ENCODE measurements at regions not wholly inside any gene's neighbourhood (a gene's known extent, or its start where the extent isn't known, plus 50 kb on each side); places are given as distances from the start of the nearest gene placed in this dataset.

GRCh38 chr4:29805916-29806480 lies 914.2 kb upstream of the PCDH7 start:
- Histone ChIP-seq H3K36me3 (ENCODE audit: insufficient read depth, low read length) (no peaks in the 10 kb centered on the region), H3K27ac (ENCODE audit: low read depth, low read length) (no peak overlapping the region), H3K4me1 (ENCODE audit: insufficient read depth, low read length) (no peaks in the 10 kb centered on the region), H3K9me3 (ENCODE audit: control insufficient read depth in 1 of 2, low read length in 2 of 2) (no peaks in the 10 kb centered on the region), H3K27me3 (ENCODE audit: insufficient read depth, low read length) (no peaks in the 10 kb centered on the region), H3K4me3 (ENCODE audit: low read length in 2 of 2) (no peak overlapping the region)
- CTCF ChIA-PET (ENCODE audit: partially characterized antibody): no interaction called here
- intact Hi-C loops (cut with micrococcal nuclease): no loop called here
- Mint-ChIP-seq H3K27me3 (no peaks in the 10 kb centered on the region), H3K4me3 (no peak overlapping the region), H3K36me3 (no peaks in the 10 kb centered on the region), H3K4me1 (no peaks in the 10 kb centered on the region), H3K9me3 (peaks cover 0 to 21% (median 13%) of the 10 kb centered on the region in 8 donors), H3K27ac (no peak overlapping the region)
- no peak for DNase-seq
- POLR2A ChIA-PET (ENCODE audit: partially characterized antibody): no interaction called here

GRCh38 chr4:29817961-29818360 lies 902.2 kb upstream of the PCDH7 start:
- Mint-ChIP-seq H3K4me3 (no peak overlapping the region), H3K27me3 (no peaks in the 10 kb centered on the region), H3K4me1 (no peaks in the 10 kb centered on the region), H3K9me3 (peaks cover 2 to 26% (median 12%) of the 10 kb centered on the region in 8 donors), H3K27ac (no peak overlapping the region), H3K36me3 (no peaks in the 10 kb centered on the region)
- H3K9me3 ChIP-seq (ENCODE audit: control insufficient read depth in 1 of 2, low read length in 2 of 2): no peaks in the 10 kb centered on the region
- intact Hi-C loops (cut with micrococcal nuclease): no loop called here
- no peak for DNase-seq
- H3K4me3 ChIP-seq (ENCODE audit: low read length in 2 of 2): no peak overlapping the region
- ChIA-PET POLR2A (ENCODE audit: partially characterized antibody) (no interaction called here), CTCF (ENCODE audit: partially characterized antibody) (no interaction called here)
- H3K4me1 ChIP-seq (ENCODE audit: insufficient read depth, low read length): no peaks in the 10 kb centered on the region
- no peak overlapping the region for H3K27ac ChIP-seq (ENCODE audit: low read depth, low read length)
- H3K27me3 ChIP-seq (ENCODE audit: insufficient read depth, low read length): no peaks in the 10 kb centered on the region
- H3K36me3 ChIP-seq (ENCODE audit: insufficient read depth, low read length): no peaks in the 10 kb centered on the region

DNA sequence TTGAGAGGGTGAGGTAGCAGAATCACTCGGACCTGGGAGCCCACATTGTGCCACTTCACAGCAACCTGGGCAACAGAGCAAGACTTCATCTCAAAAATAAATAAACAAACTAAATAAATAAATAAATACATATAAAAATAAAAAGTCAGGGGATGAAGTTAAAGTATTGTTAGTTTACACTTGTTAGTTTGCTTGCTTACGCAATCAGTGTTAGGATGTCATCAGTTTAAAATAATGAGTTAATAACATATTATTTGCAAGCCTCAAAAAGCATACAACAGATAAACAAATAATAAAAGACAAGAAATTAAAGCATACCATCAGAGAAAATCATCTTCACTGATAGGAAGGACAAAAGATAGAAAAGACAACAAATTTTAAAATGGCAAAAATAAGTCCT lies 891.1 kb upstream of the PCDH7 start:
- intact Hi-C loops (cut with micrococcal nuclease): no loop called here

DNA sequence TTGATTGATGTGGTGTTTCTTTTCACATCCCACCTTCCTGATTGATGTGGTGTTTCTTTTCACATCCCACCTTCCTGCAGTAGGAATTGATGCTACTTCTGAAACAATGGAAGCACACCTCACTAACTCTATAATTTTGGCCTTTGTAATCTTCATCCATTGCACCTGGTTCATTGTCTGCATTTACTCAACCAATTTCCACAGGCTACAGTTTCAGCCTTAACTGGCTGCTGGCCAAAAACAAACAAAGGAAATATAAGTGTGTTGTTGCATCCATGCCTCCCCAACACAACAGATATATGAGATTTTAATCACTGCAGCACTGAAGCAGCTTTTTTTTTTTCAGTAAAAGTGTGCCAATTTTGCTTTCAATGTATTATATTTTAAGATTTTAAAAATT lies 867.6 kb upstream of the PCDH7 start:
- H3K4me3 ChIP-seq (ENCODE audit: low read length in 2 of 2): no peak overlapping the region
- Mint-ChIP-seq H3K9me3 (peaks cover 0 to 39% (median 10%) of the 10 kb centered on the region in 8 donors), H3K27me3 (no peaks in the 10 kb centered on the region), H3K36me3 (no peaks in the 10 kb centered on the region), H3K4me1 (no peaks in the 10 kb centered on the region), H3K27ac (no peak overlapping the region), H3K4me3 (no peak overlapping the region)
- no peak for DNase-seq
- no peaks in the 10 kb centered on the region for H3K36me3 ChIP-seq (ENCODE audit: insufficient read depth, low read length)
- H3K4me1 ChIP-seq (ENCODE audit: insufficient read depth, low read length): no peaks in the 10 kb centered on the region
- no peaks in the 10 kb centered on the region for H3K9me3 ChIP-seq (ENCODE audit: control insufficient read depth in 1 of 2, low read length in 2 of 2)
- no peaks in the 10 kb centered on the region for H3K27me3 ChIP-seq (ENCODE audit: insufficient read depth, low read length)
- intact Hi-C loops (cut with micrococcal nuclease): no loop called here
- ChIA-PET CTCF (ENCODE audit: partially characterized antibody) (no interaction called here), POLR2A (ENCODE audit: partially characterized antibody) (no interaction called here)
- H3K27ac ChIP-seq (ENCODE audit: low read depth, low read length): no peak overlapping the region

More for the DNA sequence above, 891.1 kb upstream of the PCDH7 start:
- H3K27me3 Mint-ChIP-seq: no peaks in the 10 kb centered on the region
- no peak overlapping the region for H3K4me3 Mint-ChIP-seq
- no peaks in the 10 kb centered on the region for H3K36me3 ChIP-seq (ENCODE audit: insufficient read depth, low read length)
- POLR2A ChIA-PET (ENCODE audit: partially characterized antibody): no interaction called here
- H3K4me3 ChIP-seq (ENCODE audit: low read length in 2 of 2): no peak overlapping the region
- no peaks in the 10 kb centered on the region for H3K4me1 ChIP-seq (ENCODE audit: insufficient read depth, low read length)
- H3K27me3 ChIP-seq (ENCODE audit: insufficient read depth, low read length): no peaks in the 10 kb centered on the region
- H3K27ac ChIP-seq (ENCODE audit: low read depth, low read length): no peak overlapping the region
- no peaks in the 10 kb centered on the region for H3K4me1 Mint-ChIP-seq
- H3K27ac Mint-ChIP-seq: no peak overlapping the region
- no peaks in the 10 kb centered on the region for H3K36me3 Mint-ChIP-seq
- H3K9me3 ChIP-seq (ENCODE audit: control insufficient read depth in 1 of 2, low read length in 2 of 2): peaks cover 0 to 3% of the 10 kb centered on the region in 2 donors
- H3K9me3 Mint-ChIP-seq: peaks cover 2 to 17% (median 7%) of the 10 kb centered on the region in 8 donors
- CTCF ChIA-PET (ENCODE audit: partially characterized antibody): no interaction called here
- DNase-seq: no peak

- Histone ChIP-seq H3K4me3 (ENCODE audit: low read length in 2 of 2) (no peak overlapping the region), H3K27ac (ENCODE audit: low read depth, low read length) (no peak overlapping the region), H3K36me3 (ENCODE audit: insufficient read depth, low read length) (no peaks in the 10 kb centered on the region), H3K9me3 (ENCODE audit: control insufficient read depth in 1 of 2, low read length in 2 of 2) (peaks cover 0 to 6% of the 10 kb centered on the region in 2 donors), H3K4me1 (ENCODE audit: insufficient read depth, low read length) (no peaks in the 10 kb centered on the region), H3K27me3 (ENCODE audit: insufficient read depth, low read length) (no peaks in the 10 kb centered on the region)
- Mint-ChIP-seq H3K9me3 (peaks cover 0 to 41% (median 13%) of the 10 kb centered on the region in 8 donors), H3K4me3 (no peak overlapping the region), H3K4me1 (no peaks in the 10 kb centered on the region), H3K27me3 (no peaks in the 10 kb centered on the region), H3K36me3 (no peaks in the 10 kb centered on the region), H3K27ac (no peak overlapping the region)
- DNase-seq: no peak
- intact Hi-C loops (cut with micrococcal nuclease): no loop called here
- CTCF ChIA-PET (ENCODE audit: partially characterized antibody): no interaction called here
- POLR2A ChIA-PET (ENCODE audit: partially characterized antibody): no interaction called here
These were observed 866.3 kb upstream of the PCDH7 start for GRCh38 chr4:29853833-29854232.

DNA sequence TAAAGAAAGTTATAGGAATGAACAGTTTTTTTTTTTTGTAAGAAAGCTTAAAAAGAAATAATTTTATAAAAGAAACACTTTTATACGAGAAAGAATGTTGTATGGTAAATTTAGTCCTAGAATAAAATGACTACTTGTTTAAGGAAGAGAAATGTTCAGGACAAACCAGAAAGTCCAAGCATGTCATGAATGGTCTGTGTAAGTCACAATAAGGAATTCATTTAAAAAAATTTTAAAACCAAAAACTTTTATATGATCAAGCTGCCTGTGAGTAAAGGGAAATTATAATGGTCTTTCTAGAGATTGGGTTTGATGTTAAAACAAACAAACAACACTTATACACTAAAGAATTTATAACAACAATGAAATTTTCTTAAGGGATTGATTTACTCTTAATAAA lies 858.9 kb upstream of the PCDH7 start:
- Histone ChIP-seq H3K4me3 (ENCODE audit: low read length in 2 of 2) (no peak overlapping the region), H3K27ac (ENCODE audit: low read depth, low read length) (no peak overlapping the region), H3K36me3 (ENCODE audit: insufficient read depth, low read length) (no peaks in the 10 kb centered on the region), H3K4me1 (ENCODE audit: insufficient read depth, low read length) (no peaks in the 10 kb centered on the region), H3K9me3 (ENCODE audit: control insufficient read depth in 1 of 2, low read length in 2 of 2) (peaks cover 0 to 6% of the 10 kb centered on the region in 2 donors), H3K27me3 (ENCODE audit: insufficient read depth, low read length) (no peaks in the 10 kb centered on the region)
- no peaks in the 10 kb centered on the region for H3K27me3 Mint-ChIP-seq
- CTCF ChIA-PET (ENCODE audit: partially characterized antibody): no interaction called here
- POLR2A ChIA-PET (ENCODE audit: partially characterized antibody): no interaction called here
- no peak overlapping the region for H3K27ac Mint-ChIP-seq
- no peaks in the 10 kb centered on the region for H3K4me1 Mint-ChIP-seq
- H3K9me3 Mint-ChIP-seq: peaks cover 0 to 39% (median 20%) of the 10 kb centered on the region in 8 donors
- intact Hi-C loops (cut with micrococcal nuclease): no loop called here
- H3K36me3 Mint-ChIP-seq: no peaks in the 10 kb centered on the region
- DNase-seq: no peak
- H3K4me3 Mint-ChIP-seq: no peak overlapping the region

GRCh38 chr4:29867412-29867811 lies 852.8 kb upstream of the PCDH7 start:
- H3K9me3 ChIP-seq (ENCODE audit: control insufficient read depth in 1 of 2, low read length in 2 of 2): no peaks in the 10 kb centered on the region
- no peaks in the 10 kb centered on the region for H3K4me1 ChIP-seq (ENCODE audit: insufficient read depth, low read length)
- no peaks in the 10 kb centered on the region for H3K27me3 Mint-ChIP-seq
- no peak for DNase-seq
- no peaks in the 10 kb centered on the region for H3K4me1 Mint-ChIP-seq
- CTCF ChIA-PET (ENCODE audit: partially characterized antibody): no interaction called here
- no peaks in the 10 kb centered on the region for H3K36me3 ChIP-seq (ENCODE audit: insufficient read depth, low read length)
- no peak overlapping the region for H3K4me3 ChIP-seq (ENCODE audit: low read length in 2 of 2)
- no peak overlapping the region for H3K27ac Mint-ChIP-seq
- H3K27me3 ChIP-seq (ENCODE audit: insufficient read depth, low read length): no peaks in the 10 kb centered on the region
- H3K27ac ChIP-seq (ENCODE audit: low read depth, low read length): no peak overlapping the region
- H3K36me3 Mint-ChIP-seq: no peaks in the 10 kb centered on the region
- H3K9me3 Mint-ChIP-seq: peaks cover 0 to 34% (median 16%) of the 10 kb centered on the region in 8 donors
- no peak overlapping the region for H3K4me3 Mint-ChIP-seq
- intact Hi-C loops (cut with micrococcal nuclease): no loop called here
- POLR2A ChIA-PET (ENCODE audit: partially characterized antibody): no interaction called here

- Mint-ChIP-seq H3K4me1 (no peaks in the 10 kb centered on the region), H3K36me3 (no peaks in the 10 kb centered on the region), H3K9me3 (peaks cover 0 to 16% (median 3%) of the 10 kb centered on the region in 8 donors), H3K27ac (no peak overlapping the region), H3K4me3 (no peak overlapping the region), H3K27me3 (no peaks in the 10 kb centered on the region)
- Histone ChIP-seq H3K9me3 (ENCODE audit: control insufficient read depth in 1 of 2, low read length in 2 of 2) (peaks cover 0 to 5% of the 10 kb centered on the region in 2 donors), H3K4me3 (ENCODE audit: low read length in 2 of 2) (no peak overlapping the region), H3K4me1 (ENCODE audit: insufficient read depth, low read length) (no peaks in the 10 kb centered on the region), H3K36me3 (ENCODE audit: insufficient read depth, low read length) (no peaks in the 10 kb centered on the region), H3K27ac (ENCODE audit: low read depth, low read length) (no peak overlapping the region), H3K27me3 (ENCODE audit: insufficient read depth, low read length) (no peaks in the 10 kb centered on the region)
- intact Hi-C loops (cut with micrococcal nuclease): no loop called here
- CTCF ChIA-PET (ENCODE audit: partially characterized antibody): no interaction called here
- POLR2A ChIA-PET (ENCODE audit: partially characterized antibody): no interaction called here
- no peak for DNase-seq
These were observed 819.8 kb upstream of the PCDH7 start for GRCh38 chr4:29900336-29900735.

Measured in CD4-positive, alpha-beta memory T cell (primary cell).